K562 (cell line): ENCODE measurements at regions not wholly inside any gene's neighbourhood (a gene's known extent, or its start where the extent isn't known, plus 50 kb on each side); places are given as distances from the start of the nearest gene placed in this dataset.

ENCODE experiments used
- ARHGAP35 ChIP-seq: fragments of 450-650 bp; IDR thresholded peaks from 2 replicates; pipeline ENCODE4 v1.6.1; 2018; ENCODE audit not compliant: partially characterized antibody
- ESRRB ChIP-seq: fragments of 250-450 bp; sonication (Bioruptor Pico); IDR thresholded peaks from 2 replicates; pipeline ENCODE4 v1.5.0; 2020; ENCODE audit warnings: mild to moderate bottlenecking, moderate library complexity, borderline replicate concordance
- KDM1A ChIP-seq, 2 experiments: fragments of 450-650 bp; IDR thresholded peaks; 2 replicates each; pipeline ENCODE4 v1.6.1; 2016; ENCODE audit warnings: mild to moderate bottlenecking in 2 of 2
- MEF2D ChIP-seq: conservative IDR thresholded peaks from 2 replicates; pipeline ENCODE4 v1.6.1; 2016; ENCODE audit warnings: low read depth, missing genetic modification characterization, missing compliant biosample characterization
- MTF1 ChIP-seq: fragments of 250-450 bp; sonication (Bioruptor Pico); IDR thresholded peaks from 2 replicates; pipeline ENCODE4 v1.9.0; 2021; ENCODE audit warnings: moderate library complexity, mild to moderate bottlenecking, inconsistent platforms, borderline replicate concordance
- NFXL1 ChIP-seq: fragments of 450-650 bp; formaldehyde crosslinking; IDR thresholded peaks from 2 replicates; pipeline ENCODE4 v1.4.0; 2021; ENCODE audit warnings: mild to moderate bottlenecking
- RFX1 ChIP-seq: fragments of 450-650 bp; IDR thresholded peaks from 2 replicates; pipeline ENCODE4 v1.6.1; 2016; ENCODE audit warnings: mild to moderate bottlenecking, moderate library complexity
- SMAD1 ChIP-seq: fragments of 150-350 bp; IDR thresholded peaks from 2 replicates; pipeline ENCODE4 v1.6.1; 2014; ENCODE audit warnings: low read length, low read depth; ENCODE audit not compliant: partially characterized antibody
- TSC22D4 ChIP-seq: fragments of 450-650 bp; IDR thresholded peaks from 2 replicates; pipeline ENCODE4 v1.6.1; 2016; ENCODE audit warnings: missing genetic modification characterization, missing biosample characterization, control low read depth
- ZKSCAN3 ChIP-seq: fragments of 250-450 bp; sonication (Bioruptor Pico); IDR thresholded peaks from 2 replicates; pipeline ENCODE4 v1.4.0; 2020
- TF ChIP-seq, protein P1 (sequence below), 2 experiments: fragments of 450-650 bp in 1 of 2; sonication (generic) in 1 of 2; formaldehyde crosslinking in 1 of 2; IDR thresholded peaks; 2 replicates each; pipeline versions ENCODE4 v1.7.1 to v1.9.0; 2016 to 2022; ENCODE audit warnings: inconsistent platforms in 1 of 2, mild to moderate bottlenecking in 1 of 2, missing genetic modification reagents in 1 of 2
- TF ChIP-seq, protein P2 (sequence below): fragments of 450-650 bp; IDR thresholded peaks from 2 replicates; pipeline ENCODE4 v1.6.1; 2018; ENCODE audit not compliant: partially characterized antibody
- TF ChIP-seq, protein P3 (sequence below): fragments of 250-450 bp; sonication (Bioruptor Pico); IDR thresholded peaks from 2 replicates; pipeline ENCODE4 v1.8.0; 2022; ENCODE audit warnings: inconsistent platforms

DNA sequence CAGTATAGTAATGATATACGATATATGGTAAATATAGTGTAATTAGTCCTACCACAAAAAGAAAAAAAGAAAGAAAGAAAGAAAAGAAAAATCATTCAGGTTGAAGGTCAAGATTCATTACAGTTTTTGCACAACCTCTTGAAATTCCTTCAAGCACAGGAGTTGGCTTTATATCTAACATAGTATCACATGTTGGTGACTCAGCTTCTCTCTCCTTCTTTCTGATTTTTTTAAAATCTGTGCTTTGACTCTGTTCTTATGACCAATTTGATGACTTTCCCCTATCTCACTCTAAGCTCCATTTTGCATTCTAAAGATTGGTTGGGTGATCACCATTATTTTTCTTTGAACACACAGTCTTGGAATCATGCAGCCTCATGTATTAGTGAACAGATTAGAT lies 148.2 kb upstream of the COL11A1 start (continued):
- TF ChIP-seq, protein P1, sequence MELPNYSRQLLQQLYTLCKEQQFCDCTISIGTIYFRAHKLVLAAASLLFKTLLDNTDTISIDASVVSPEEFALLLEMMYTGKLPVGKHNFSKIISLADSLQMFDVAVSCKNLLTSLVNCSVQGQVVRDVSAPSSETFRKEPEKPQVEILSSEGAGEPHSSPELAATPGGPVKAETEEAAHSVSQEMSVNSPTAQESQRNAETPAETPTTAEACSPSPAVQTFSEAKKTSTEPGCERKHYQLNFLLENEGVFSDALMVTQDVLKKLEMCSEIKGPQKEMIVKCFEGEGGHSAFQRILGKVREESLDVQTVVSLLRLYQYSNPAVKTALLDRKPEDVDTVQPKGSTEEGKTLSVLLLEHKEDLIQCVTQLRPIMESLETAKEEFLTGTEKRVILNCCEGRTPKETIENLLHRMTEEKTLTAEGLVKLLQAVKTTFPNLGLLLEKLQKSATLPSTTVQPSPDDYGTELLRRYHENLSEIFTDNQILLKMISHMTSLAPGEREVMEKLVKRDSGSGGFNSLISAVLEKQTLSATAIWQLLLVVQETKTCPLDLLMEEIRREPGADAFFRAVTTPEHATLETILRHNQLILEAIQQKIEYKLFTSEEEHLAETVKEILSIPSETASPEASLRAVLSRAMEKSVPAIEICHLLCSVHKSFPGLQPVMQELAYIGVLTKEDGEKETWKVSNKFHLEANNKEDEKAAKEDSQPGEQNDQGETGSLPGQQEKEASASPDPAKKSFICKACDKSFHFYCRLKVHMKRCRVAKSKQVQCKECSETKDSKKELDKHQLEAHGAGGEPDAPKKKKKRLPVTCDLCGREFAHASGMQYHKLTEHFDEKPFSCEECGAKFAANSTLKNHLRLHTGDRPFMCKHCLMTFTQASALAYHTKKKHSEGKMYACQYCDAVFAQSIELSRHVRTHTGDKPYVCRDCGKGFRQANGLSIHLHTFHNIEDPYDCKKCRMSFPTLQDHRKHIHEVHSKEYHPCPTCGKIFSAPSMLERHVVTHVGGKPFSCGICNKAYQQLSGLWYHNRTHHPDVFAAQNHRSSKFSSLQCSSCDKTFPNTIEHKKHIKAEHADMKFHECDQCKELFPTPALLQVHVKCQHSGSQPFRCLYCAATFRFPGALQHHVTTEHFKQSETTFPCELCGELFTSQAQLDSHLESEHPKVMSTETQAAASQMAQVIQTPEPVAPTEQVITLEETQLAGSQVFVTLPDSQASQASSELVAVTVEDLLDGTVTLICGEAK (IDR thresholded peaks at IDR 0.05) = no peak
- TF ChIP-seq, protein P1 (CRISPR knock-in tag; IDR thresholded peaks at IDR 0.05) = no peak
- TF ChIP-seq ZKSCAN3 (CRISPR knock-in tag) (no peak), NFXL1 (CRISPR knock-in tag) (no peak), ESRRB (CRISPR knock-in tag) (no peak), SMAD1 (no peak), KDM1A (IDR thresholded peaks at IDR 0.05) (no peak), TSC22D4 (tag) (no peak), MTF1 (CRISPR knock-in tag) (no peak), ARHGAP35 (no peak), RFX1 (no peak), MEF2D (no peak)
- TF ChIP-seq, protein P2, sequence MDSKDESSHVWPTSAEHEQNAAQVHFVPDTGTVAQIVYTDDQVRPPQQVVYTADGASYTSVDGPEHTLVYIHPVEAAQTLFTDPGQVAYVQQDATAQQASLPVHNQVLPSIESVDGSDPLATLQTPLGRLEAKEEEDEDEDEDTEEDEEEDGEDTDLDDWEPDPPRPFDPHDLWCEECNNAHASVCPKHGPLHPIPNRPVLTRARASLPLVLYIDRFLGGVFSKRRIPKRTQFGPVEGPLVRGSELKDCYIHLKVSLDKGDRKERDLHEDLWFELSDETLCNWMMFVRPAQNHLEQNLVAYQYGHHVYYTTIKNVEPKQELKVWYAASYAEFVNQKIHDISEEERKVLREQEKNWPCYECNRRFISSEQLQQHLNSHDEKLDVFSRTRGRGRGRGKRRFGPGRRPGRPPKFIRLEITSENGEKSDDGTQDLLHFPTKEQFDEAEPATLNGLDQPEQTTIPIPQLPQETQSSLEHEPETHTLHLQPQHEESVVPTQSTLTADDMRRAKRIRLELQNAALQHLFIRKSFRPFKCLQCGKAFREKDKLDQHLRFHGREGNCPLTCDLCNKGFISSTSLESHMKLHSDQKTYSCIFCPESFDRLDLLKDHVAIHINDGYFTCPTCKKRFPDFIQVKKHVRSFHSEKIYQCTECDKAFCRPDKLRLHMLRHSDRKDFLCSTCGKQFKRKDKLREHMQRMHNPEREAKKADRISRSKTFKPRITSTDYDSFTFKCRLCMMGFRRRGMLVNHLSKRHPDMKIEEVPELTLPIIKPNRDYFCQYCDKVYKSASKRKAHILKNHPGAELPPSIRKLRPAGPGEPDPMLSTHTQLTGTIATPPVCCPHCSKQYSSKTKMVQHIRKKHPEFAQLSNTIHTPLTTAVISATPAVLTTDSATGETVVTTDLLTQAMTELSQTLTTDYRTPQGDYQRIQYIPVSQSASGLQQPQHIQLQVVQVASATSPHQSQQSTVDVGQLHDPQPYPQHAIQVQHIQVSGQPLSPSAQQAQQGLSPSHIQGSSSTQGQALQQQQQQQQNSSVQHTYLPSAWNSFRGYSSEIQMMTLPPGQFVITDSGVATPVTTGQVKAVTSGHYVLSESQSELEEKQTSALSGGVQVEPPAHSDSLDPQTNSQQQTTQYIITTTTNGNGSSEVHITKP = no peak
- TF ChIP-seq, protein P3, sequence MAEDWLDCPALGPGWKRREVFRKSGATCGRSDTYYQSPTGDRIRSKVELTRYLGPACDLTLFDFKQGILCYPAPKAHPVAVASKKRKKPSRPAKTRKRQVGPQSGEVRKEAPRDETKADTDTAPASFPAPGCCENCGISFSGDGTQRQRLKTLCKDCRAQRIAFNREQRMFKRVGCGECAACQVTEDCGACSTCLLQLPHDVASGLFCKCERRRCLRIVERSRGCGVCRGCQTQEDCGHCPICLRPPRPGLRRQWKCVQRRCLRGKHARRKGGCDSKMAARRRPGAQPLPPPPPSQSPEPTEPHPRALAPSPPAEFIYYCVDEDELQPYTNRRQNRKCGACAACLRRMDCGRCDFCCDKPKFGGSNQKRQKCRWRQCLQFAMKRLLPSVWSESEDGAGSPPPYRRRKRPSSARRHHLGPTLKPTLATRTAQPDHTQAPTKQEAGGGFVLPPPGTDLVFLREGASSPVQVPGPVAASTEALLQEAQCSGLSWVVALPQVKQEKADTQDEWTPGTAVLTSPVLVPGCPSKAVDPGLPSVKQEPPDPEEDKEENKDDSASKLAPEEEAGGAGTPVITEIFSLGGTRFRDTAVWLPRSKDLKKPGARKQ (CRISPR knock-in tag) = no peak
